Left lung (tissue), 4 donors: ENCODE measurements at regions not wholly inside any gene's neighbourhood (a gene's known extent, or its start where the extent isn't known, plus 50 kb on each side); places are given as distances from the start of the nearest gene placed in this dataset.

Source experiments
- ATAC-seq: fragments of 200-7000 bp; cut with Tn5 transposase; one replicate; pipeline ENCODE4 v1.9.1; 2020; ENCODE audit warnings: moderate library complexity
- DNase-seq, 4 donors: peaks; one replicate each; pipeline ENCODE4 v3.0.0-alpha.2; 2013 to 2020
- H3K27ac ChIP-seq, 2 donors: fragments of 200-600 bp; sonication (generic) in 1 of 2; one replicate each; pipeline versions ENCODE4 v1.5.0 to v1.8.0; 2020 to 2021
- H3K27me3 ChIP-seq, 2 donors: fragments of 200-600 bp; sonication (generic) in 1 of 2; one replicate each; pipeline versions ENCODE4 v1.5.0 to v1.8.0; 2020 to 2021
- H3K36me3 ChIP-seq, 2 donors: fragments of 200-600 bp; sonication (generic) in 1 of 2; one replicate each; pipeline versions ENCODE4 v1.5.0 to v1.8.0; 2020 to 2021
- H3K4me1 ChIP-seq, 2 donors: fragments of 200-600 bp; one replicate each; pipeline ENCODE4 v1.8.0; 2021
- H3K4me3 ChIP-seq, 2 donors: fragments of 200-600 bp; sonication (generic) in 1 of 2; one replicate each; pipeline versions ENCODE4 v1.5.0 to v1.8.0; 2020 to 2021; ENCODE audit warnings: mild to moderate bottlenecking in 1 of 2
- H3K9me3 ChIP-seq, 2 donors: fragments of 200-600 bp; sonication (generic) in 1 of 2; one replicate each; pipeline versions ENCODE4 v1.5.0 to v1.8.0; 2020 to 2021
- CTCF ChIP-seq, 2 donors: fragments of 200-600 bp; sonication (generic) in 1 of 2; IDR thresholded peaks; one replicate each; pipeline versions ENCODE4 v1.5.0 to v1.8.0; 2021; ENCODE audit warnings: antibody characterized with exemption in 2 of 2
- intact Hi-C, 2 donors: fragments of 100-400 bp; cut with DNase I; formaldehyde crosslinking; loops; one replicate each; pipeline versions ENCODE4 v1.11.2 to v1.14.2; 2022
- donor health status: DM: no; HTN: yes; CAD: no.
- donor health status: DM: no; HTN: no; CAD: no.

- Histone ChIP-seq H3K4me1 (no peaks in the 10 kb centered on the region), H3K27ac (no peak overlapping the region), H3K27me3 (no peaks in the 10 kb centered on the region), H3K9me3 (peaks cover 0 to 15% of the 10 kb centered on the region in 2 donors), H3K36me3 (no peaks in the 10 kb centered on the region), H3K4me3 (no peak overlapping the region)
- no peak for TF ChIP-seq CTCF (IDR thresholded peaks at IDR 0.05)
- DNase-seq = no peak
- intact Hi-C loops = no loop called here
- ATAC-seq = no peak
Observed at GRCh38 chr1:56106531-56107274, 472.7 kb downstream of the PLPP3 start.

GRCh38 chr1:56105397-56105796 is 474.0 kb downstream of the PLPP3 start:
- no peaks in the 10 kb centered on the region for H3K4me1 ChIP-seq
- no peak for TF ChIP-seq CTCF (IDR thresholded peaks at IDR 0.05)
- intact Hi-C loops = no loop called here
- H3K36me3 ChIP-seq = no peaks in the 10 kb centered on the region
- H3K27me3 ChIP-seq = no peaks in the 10 kb centered on the region
- no peak overlapping the region for H3K27ac ChIP-seq
- H3K9me3 ChIP-seq = peaks cover 0 to 15% of the 10 kb centered on the region in 2 donors
- no peak for DNase-seq
- ATAC-seq = no peak
- no peak overlapping the region for H3K4me3 ChIP-seq

- no peaks in the 10 kb centered on the region for H3K36me3 ChIP-seq
- ATAC-seq (no peak), DNase-seq (no peak)
- H3K4me3 ChIP-seq = no peak overlapping the region
- H3K27me3 ChIP-seq = no peaks in the 10 kb centered on the region
- peaks cover 0 to 7% of the 10 kb centered on the region in 2 donors for H3K9me3 ChIP-seq
- H3K4me1 ChIP-seq = no peaks in the 10 kb centered on the region
- intact Hi-C loops = no loop called here
- H3K27ac ChIP-seq = no peak overlapping the region
- TF ChIP-seq CTCF (IDR thresholded peaks at IDR 0.05) = no peak
Observed at GRCh38 chr1:56099766-56100265, 479.5 kb downstream of the PLPP3 start.

- no peak for DNase-seq
- H3K9me3 ChIP-seq = no peaks in the 10 kb centered on the region
- H3K27me3 ChIP-seq = no peaks in the 10 kb centered on the region
- ATAC-seq = no peak
- H3K36me3 ChIP-seq = no peaks in the 10 kb centered on the region
- TF ChIP-seq CTCF (IDR thresholded peaks at IDR 0.05) = no peak
- no peak overlapping the region for H3K27ac ChIP-seq
- intact Hi-C loops = no loop called here
- no peak overlapping the region for H3K4me3 ChIP-seq
- H3K4me1 ChIP-seq = no peaks in the 10 kb centered on the region
Observed at GRCh38 chr1:56098946-56099345, 480.4 kb downstream of the PLPP3 start.

- DNase-seq (no peak), ATAC-seq (no peak)
- H3K4me3 ChIP-seq = no peak overlapping the region
- no peaks in the 10 kb centered on the region for H3K36me3 ChIP-seq
- intact Hi-C loops = no loop called here
- no peaks in the 10 kb centered on the region for H3K27me3 ChIP-seq
- no peaks in the 10 kb centered on the region for H3K4me1 ChIP-seq
- no peaks in the 10 kb centered on the region for H3K9me3 ChIP-seq
- TF ChIP-seq CTCF (IDR thresholded peaks at IDR 0.05) = no peak
- no peak overlapping the region for H3K27ac ChIP-seq
Observed at GRCh38 chr1:56097713-56098112, 481.6 kb downstream of the PLPP3 start.
